ENCODE measurements at regions not wholly inside any gene's neighbourhood (a gene's known extent, or its start where the extent isn't known, plus 50 kb on each side); places are given as distances from the start of the nearest gene placed in this dataset.
"Not testable (repeated sequence)": the region's sequence is repeated elsewhere in the genome, so short reads cannot be mapped to it uniquely, and the experiment has no call there.

DNA sequence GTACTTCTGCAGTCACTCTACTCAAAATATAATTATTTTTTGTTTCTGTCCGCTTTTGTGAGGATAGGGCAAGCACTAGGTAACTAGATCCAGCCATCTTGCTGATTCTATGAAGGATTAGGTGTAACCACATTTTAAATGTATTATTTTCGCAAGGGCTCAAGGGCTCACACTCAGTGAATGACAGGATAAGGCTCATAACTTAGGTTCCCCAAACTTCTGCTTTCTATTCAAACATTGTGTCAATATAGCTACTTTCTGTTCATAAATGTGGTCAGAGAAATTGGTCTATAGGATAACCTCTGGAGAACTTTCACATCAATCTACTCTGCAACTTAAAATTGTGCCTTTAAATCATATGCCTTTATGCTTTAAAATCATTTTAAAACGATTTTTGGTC, 1141.2 kb downstream of the SORCS1 start:
- no peak overlapping the region for H3K4me3 ChIP-seq
- TF ChIP-seq, protein P1, sequence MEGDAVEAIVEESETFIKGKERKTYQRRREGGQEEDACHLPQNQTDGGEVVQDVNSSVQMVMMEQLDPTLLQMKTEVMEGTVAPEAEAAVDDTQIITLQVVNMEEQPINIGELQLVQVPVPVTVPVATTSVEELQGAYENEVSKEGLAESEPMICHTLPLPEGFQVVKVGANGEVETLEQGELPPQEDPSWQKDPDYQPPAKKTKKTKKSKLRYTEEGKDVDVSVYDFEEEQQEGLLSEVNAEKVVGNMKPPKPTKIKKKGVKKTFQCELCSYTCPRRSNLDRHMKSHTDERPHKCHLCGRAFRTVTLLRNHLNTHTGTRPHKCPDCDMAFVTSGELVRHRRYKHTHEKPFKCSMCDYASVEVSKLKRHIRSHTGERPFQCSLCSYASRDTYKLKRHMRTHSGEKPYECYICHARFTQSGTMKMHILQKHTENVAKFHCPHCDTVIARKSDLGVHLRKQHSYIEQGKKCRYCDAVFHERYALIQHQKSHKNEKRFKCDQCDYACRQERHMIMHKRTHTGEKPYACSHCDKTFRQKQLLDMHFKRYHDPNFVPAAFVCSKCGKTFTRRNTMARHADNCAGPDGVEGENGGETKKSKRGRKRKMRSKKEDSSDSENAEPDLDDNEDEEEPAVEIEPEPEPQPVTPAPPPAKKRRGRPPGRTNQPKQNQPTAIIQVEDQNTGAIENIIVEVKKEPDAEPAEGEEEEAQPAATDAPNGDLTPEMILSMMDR (IDR thresholded peaks at IDR 0.05) = no peak
- no peaks in the 10 kb centered on the region for H3K36me3 ChIP-seq
- no peaks in the 10 kb centered on the region for H3K4me1 ChIP-seq
- intact Hi-C loops (cut with DNase I) = no loop called here
- DNase-seq (no peak), FAIRE-seq (no peak), ATAC-seq (no peak)
- H3K27ac ChIP-seq = no peak overlapping the region
- 72 to 79% methylated on average over 3 of the region's 3 CpGs for WGBS, 2 donors
- H3K27me3 ChIP-seq = no peaks in the 10 kb centered on the region
- no peaks in the 10 kb centered on the region for H3K9me3 ChIP-seq

DNA sequence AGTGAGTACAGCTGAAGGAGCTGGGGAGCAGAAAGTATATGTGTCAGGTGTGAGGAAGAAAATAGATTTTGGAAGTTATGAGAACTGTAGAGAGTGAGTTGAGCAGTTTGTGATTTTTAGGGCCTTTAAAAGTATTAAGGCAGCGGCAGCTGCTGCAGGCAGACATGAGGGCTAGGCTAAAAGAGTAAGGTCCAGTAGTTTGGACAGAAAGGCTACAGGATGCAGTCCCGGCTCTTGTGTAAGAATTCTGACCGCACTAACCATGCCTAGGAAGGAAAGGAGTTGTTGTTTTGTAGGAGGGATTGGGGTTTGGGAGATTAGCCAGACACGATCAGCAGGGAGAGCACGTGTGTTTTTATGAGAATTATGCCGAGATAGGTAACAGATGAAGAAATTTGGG, 1144.9 kb downstream of the SORCS1 start:
- H3K36me3 ChIP-seq; FAIRE-seq; H3K4me3 ChIP-seq; ATAC-seq; intact Hi-C loops (cut with DNase I); H3K9me3 ChIP-seq; H3K4me1 ChIP-seq; DNase-seq; H3K27me3 ChIP-seq; H3K27ac ChIP-seq: not testable (repeated sequence)
- WGBS, 2 donors = 79 to 87% methylated on average over 6 of the region's 6 CpGs

DNA sequence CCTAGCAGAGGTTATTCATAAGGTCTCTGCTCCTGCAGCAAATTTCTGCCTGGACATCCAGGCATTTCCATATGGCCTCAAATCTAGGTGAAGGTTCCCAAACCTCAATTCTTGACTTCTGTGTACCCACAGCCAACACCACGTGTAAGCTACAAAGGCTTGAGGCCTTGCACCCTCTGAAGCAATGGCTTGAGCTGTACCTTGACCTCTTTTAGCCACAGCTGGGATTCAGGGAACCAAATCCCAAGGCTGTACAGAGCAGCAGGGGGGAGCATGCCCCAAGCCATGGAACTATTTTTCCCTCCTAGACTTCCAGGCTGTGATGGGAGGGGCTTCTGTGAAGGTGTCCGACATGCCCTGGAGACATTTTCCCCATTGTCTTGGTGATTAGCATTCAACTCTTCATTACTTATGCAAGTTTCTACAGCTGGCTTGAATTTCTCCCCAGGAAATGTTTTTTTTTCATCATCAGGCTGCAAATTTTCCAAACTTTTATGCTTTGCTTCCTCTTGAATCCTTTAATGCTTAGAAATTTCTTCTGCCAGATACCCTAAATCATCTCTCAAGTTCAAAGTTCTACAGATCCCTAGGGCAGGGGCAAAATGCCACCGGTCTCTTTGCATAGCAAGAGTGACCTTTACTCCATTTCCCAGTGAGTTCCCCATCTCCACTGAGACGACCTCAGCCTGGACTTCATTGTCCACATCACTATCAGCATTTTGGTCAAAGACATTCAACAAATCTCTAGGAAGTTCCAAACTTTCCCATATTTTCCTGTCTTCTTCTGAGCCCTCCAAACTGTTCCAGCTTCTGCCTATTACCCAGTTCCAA, 1148.9 kb downstream of the SORCS1 start:
- H3K27me3 ChIP-seq; H3K4me3 ChIP-seq; DNase-seq; intact Hi-C loops (cut with DNase I); H3K36me3 ChIP-seq; H3K9me3 ChIP-seq; FAIRE-seq; H3K27ac ChIP-seq; ATAC-seq; H3K4me1 ChIP-seq: not testable (repeated sequence)
- WGBS, 2 donors = 53 to 56% methylated on average over 4 of the region's 4 CpGs

DNA sequence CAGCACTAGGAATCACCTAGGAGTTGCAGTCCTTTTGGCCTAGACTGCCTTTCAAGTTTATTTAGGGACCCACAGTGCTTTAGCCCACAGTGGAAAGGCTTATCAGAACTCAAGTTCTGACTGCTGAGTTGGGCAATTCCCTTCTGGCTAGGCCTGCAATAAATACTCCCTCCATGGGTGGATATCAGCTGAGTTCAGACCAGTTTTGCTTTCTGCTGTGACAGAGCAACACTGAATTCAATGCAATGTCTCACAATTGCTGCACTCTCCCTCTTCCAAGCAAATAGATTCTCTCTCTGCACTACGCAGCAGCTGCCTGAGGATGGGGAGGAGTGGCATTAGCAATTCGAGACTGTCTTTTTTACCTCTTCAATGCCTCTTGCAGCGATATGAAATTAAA, 1153.3 kb downstream of the SORCS1 start:
- H3K4me3 ChIP-seq = no peak overlapping the region
- H3K27ac ChIP-seq = no peak overlapping the region
- TF ChIP-seq, protein P1 (IDR thresholded peaks at IDR 0.05) = no peak
- no peaks in the 10 kb centered on the region for H3K4me1 ChIP-seq
- no peak for FAIRE-seq
- intact Hi-C loops (cut with DNase I) = no loop called here
- H3K36me3 ChIP-seq = no peaks in the 10 kb centered on the region
- no peaks in the 10 kb centered on the region for H3K9me3 ChIP-seq
- H3K27me3 ChIP-seq = no peaks in the 10 kb centered on the region
- no peak for ATAC-seq
- WGBS, 2 donors = 55 to 61% methylated on average over 3 of the region's 3 CpGs
- no peak for DNase-seq

DNA sequence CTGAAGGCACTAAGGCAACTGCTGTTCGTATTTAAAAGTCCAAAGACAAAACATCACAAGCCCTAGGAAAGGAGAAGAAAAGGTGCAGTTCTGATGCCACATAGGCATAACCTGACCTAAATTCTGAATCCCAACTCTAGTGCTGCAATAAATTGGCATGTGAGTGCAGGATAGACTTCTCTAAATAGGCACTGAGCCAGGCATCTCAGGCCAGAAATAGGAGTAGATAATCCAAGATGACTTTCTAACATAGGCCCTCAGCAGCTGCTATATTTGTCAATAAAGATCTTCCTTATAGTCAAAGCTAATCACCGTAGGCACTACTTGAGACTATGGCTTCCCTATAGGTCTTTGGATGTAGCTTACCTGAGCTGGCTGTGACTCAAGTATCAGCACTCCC, 1163.8 kb downstream of the SORCS1 start:
- DNase-seq (no peak), ATAC-seq (no peak), FAIRE-seq (no peak)
- TF ChIP-seq, protein P1 (IDR thresholded peaks at IDR 0.05) = no peak
- no peaks in the 10 kb centered on the region for H3K9me3 ChIP-seq
- H3K27ac ChIP-seq = no peak overlapping the region
- WGBS, 2 donors = 78 to 86% methylated on average over 2 of the region's 2 CpGs
- no peaks in the 10 kb centered on the region for H3K4me1 ChIP-seq
- intact Hi-C loops (cut with DNase I) = no loop called here
- no peaks in the 10 kb centered on the region for H3K36me3 ChIP-seq
- H3K27me3 ChIP-seq = no peaks in the 10 kb centered on the region
- H3K4me3 ChIP-seq = no peak overlapping the region

DNA sequence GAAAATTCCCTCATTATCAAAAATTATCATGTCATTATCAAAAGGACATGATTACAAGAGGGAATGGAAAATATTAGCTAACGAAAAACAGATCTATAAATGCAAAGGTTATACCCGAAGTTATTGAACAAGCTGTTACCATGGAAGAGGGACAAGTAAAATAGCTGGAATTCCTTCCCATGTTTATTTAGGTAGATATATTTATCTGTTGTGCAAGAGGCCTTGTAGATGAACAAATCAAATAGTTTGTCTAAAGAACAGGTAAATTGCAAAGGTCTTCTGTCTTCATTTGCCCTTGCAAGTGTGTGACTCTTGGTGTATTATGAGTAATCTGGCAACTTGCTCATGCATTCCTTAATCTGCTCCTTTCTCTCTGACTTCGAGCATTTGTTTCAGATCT, 1170.9 kb downstream of the SORCS1 start:
- H3K27me3 ChIP-seq = no peaks in the 10 kb centered on the region
- peak in 1 of 4 donors; percentile 40 for ATAC-seq
- H3K4me3 ChIP-seq = no peak overlapping the region
- H3K4me1 ChIP-seq = no peaks in the 10 kb centered on the region
- DNase-seq = no peak
- no peaks in the 10 kb centered on the region for H3K36me3 ChIP-seq
- intact Hi-C loops (cut with DNase I) = no loop called here
- TF ChIP-seq, protein P1 (IDR thresholded peaks at IDR 0.05) = no peak
- whole genome bisulfite sequencing, 2 donors = 20% methylated on average over 3 of the region's 3 CpGs
- no peaks in the 10 kb centered on the region for H3K9me3 ChIP-seq
- H3K27ac ChIP-seq = no peak overlapping the region
- no peak for FAIRE-seq
